Dendritic cell treated with granulocyte-macrophage colony-stimulating factor and Interleukin-4, amounts not matched to agents 40 ng/mL and 50 ng/mL, for 4 days (primary cell): ENCODE measurements at regions not wholly inside any gene's neighbourhood (a gene's known extent, or its start where the extent isn't known, plus 50 kb on each side); places are given as distances from the start of the nearest gene placed in this dataset.

Experiments
- H3K27ac Mint-ChIP-seq: one replicate; pipeline ENCODE4 v1.8.0; 2022; ENCODE audit warnings: mild to moderate bottlenecking, mixed read lengths
- H3K27me3 Mint-ChIP-seq: one replicate; pipeline ENCODE4 v1.8.0; 2022; ENCODE audit warnings: mild to moderate bottlenecking, mixed read lengths
- H3K36me3 Mint-ChIP-seq: one replicate; pipeline ENCODE4 v1.8.0; 2022; ENCODE audit warnings: low read depth, mixed read lengths
- H3K4me1 Mint-ChIP-seq: one replicate; pipeline ENCODE4 v1.8.0; 2022; ENCODE audit warnings: low read depth, mixed read lengths
- H3K4me3 Mint-ChIP-seq: one replicate; pipeline ENCODE4 v1.8.0; 2022; ENCODE audit warnings: mild to moderate bottlenecking, moderate library complexity, mixed read lengths
- H3K9me3 Mint-ChIP-seq: one replicate; pipeline ENCODE4 v1.8.0; 2022; ENCODE audit warnings: mixed read lengths
- intact Hi-C: fragments of 100-400 bp; cut with micrococcal nuclease; formaldehyde crosslinking; loops from one replicate; pipeline ENCODE4 v1.15.0; 2022

- intact Hi-C loops, result no loop called here
- Mint-ChIP-seq H3K27me3 (peaks cover 21% of the 10 kb centered on the region), H3K4me3 (no peak overlapping the region), H3K4me1 (peaks cover 24% of the 10 kb centered on the region), H3K36me3 (no peaks in the 10 kb centered on the region), H3K27ac (peak overlapping the region; percentile 5), H3K9me3 (no peaks in the 10 kb centered on the region)
Measured at GRCh38 chr20:50242548-50242862, 51.9 kb downstream of the CEBPB start.

GRCh38 chr20:50242863-50243609 is 52.4 kb downstream of the CEBPB start:
- intact Hi-C loops, result no loop called here
- no peaks in the 10 kb centered on the region for H3K9me3 Mint-ChIP-seq
- H3K27me3 Mint-ChIP-seq, result peaks cover 23% of the 10 kb centered on the region
- H3K27ac Mint-ChIP-seq, result peak overlapping the region; percentile 5
- H3K4me1 Mint-ChIP-seq, result peaks cover 24% of the 10 kb centered on the region
- H3K4me3 Mint-ChIP-seq, result no peak overlapping the region
- no peaks in the 10 kb centered on the region for H3K36me3 Mint-ChIP-seq

GRCh38 chr20:50243610-50244351 is 53.2 kb downstream of the CEBPB start:
- Mint-ChIP-seq H3K4me1 (peaks cover 25% of the 10 kb centered on the region), H3K4me3 (no peak overlapping the region), H3K27me3 (peaks cover 21% of the 10 kb centered on the region), H3K27ac (peak overlapping the region; percentile 5), H3K9me3 (no peaks in the 10 kb centered on the region), H3K36me3 (no peaks in the 10 kb centered on the region)
- intact Hi-C loops, result no loop called here

GRCh38 chr20:50244352-50245149 is 53.9 kb downstream of the CEBPB start:
- Mint-ChIP-seq H3K27ac (peak overlapping the region; percentile 5), H3K9me3 (no peaks in the 10 kb centered on the region), H3K4me3 (no peak overlapping the region), H3K36me3 (no peaks in the 10 kb centered on the region), H3K4me1 (peaks cover 29% of the 10 kb centered on the region), H3K27me3 (peaks cover 20% of the 10 kb centered on the region)
- intact Hi-C loops, result no loop called here

DNA sequence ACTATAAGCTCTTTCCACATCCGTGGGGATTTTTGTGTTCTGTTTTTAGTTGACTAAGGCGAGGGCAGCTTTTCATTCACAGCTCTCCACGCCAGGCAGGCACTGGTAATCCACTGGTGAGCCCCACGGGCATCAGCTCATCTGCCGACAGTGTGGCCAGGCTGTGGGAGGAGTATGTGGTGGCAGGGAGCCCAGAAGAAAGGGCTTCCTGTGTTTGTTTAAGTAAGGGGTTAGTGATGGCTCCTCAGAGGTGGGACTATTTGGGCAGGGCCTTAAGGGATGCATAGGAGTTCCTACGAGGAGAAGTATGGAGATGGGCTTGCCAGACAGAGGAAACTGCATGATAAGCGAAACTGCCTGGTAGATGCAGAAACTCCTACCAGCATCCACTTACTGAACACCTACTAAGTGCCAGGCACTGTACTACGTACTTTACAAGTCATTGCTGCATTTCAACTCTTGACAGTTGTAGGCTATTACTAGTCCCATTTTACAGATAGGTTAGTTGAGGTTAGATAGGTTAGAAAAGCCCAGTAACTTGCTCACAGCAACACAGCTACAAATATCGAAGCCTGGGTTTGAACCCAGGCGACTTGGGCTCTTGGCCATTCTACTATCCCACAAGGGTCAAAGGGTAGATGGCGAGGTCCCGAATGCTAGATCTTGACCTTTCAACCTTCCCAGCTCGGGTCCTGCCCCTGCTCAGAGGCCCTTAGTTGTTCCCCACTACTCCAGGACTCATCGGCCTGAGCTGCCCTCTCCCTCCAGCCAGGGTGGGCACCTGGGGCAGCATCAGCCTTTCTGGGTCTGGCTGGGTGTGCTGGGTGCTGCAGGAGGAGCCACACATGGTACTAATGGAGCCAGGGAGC is 55.1 kb downstream of the CEBPB start:
- Mint-ChIP-seq H3K36me3 (no peaks in the 10 kb centered on the region), H3K4me3 (no peak overlapping the region), H3K4me1 (peaks cover 29% of the 10 kb centered on the region), H3K9me3 (no peaks in the 10 kb centered on the region), H3K27me3 (peaks cover 15% of the 10 kb centered on the region), H3K27ac (peak overlapping the region; percentile 45)
- intact Hi-C loops, result no loop called here

GRCh38 chr20:50246367-50247195 is 56.0 kb downstream of the CEBPB start:
- intact Hi-C loops, result no loop called here
- Mint-ChIP-seq H3K27me3 (peaks cover 13% of the 10 kb centered on the region), H3K4me1 (peaks cover 35% of the 10 kb centered on the region), H3K36me3 (no peaks in the 10 kb centered on the region), H3K4me3 (no peak overlapping the region), H3K9me3 (no peaks in the 10 kb centered on the region), H3K27ac (peak overlapping the region; percentile 45)

DNA sequence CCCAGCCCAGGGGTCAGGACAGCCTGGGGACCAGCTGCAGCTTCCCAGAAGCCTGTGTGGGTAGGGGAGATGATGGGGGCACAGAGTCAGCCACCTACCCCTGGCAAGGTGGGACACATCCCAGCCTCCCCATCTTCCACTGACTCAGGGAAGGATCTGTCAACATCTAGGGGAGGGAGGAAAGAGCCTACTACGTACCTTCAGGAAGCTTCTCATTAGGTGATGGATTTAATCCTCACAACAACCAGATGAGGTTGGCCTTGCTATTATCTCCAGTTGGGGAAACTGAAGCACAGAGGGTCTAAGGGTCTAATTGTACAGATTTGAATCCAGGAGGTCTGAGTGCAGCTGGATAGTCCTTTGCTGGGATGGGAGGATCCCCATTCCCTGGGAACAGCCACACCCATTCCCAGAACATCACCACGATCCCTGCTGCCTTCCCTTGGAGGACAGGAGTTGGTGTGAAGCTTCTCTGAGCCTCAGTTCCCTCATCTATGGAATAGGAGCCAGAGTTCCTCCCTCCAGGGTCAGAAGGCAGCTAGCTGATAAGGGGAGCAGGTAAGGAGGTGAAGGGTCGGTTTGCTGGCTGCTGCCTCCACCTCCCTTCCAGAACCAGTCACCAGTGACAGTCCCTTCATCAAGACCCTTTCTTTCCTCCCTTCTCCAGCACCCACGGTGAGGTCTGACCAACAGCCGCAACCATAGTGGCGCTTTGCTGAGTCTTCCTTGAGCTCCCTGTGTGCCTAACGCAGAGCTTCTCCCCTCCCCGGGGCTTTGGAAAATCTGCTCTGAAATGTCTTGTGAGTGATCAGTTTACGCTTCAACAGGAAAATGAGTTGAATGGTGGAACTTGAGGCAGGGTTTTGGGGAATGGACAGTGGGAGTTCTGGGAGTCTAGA is 56.8 kb downstream of the CEBPB start:
- Mint-ChIP-seq H3K4me3 (no peak overlapping the region), H3K27me3 (peaks cover 10% of the 10 kb centered on the region), H3K4me1 (peaks cover 43% of the 10 kb centered on the region), H3K9me3 (no peaks in the 10 kb centered on the region), H3K36me3 (no peaks in the 10 kb centered on the region), H3K27ac (peak overlapping the region; percentile 14)
- intact Hi-C loops, result no loop called here

DNA sequence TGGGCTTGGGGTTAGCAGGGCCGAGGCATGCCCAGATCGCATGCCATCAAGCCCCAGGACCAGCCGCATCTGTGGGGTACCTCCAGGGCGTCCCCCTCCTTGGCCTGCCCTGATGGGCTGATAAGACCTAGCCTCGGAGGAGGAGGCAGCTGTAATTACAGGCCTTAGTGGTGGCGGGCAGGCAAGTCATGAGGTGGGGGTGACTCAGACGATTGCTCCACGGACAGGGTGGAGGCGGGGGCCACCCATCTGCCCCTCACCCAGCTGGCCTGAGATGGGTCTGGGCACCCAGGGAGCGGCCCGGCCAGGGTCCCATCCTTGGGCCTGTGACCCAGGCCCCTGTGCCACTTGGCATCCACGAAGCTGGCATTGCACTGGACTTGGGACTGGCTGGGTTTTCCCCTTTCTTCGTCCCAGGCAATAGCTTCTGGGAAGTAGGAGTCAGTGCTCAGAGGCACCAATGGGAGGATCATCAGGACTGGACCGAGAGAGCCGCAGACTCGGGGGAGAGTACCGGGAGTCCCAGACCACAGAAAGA is 57.5 kb downstream of the CEBPB start:
- Mint-ChIP-seq H3K9me3 (no peaks in the 10 kb centered on the region), H3K36me3 (no peaks in the 10 kb centered on the region), H3K4me1 (peaks cover 50% of the 10 kb centered on the region), H3K4me3 (no peak overlapping the region), H3K27me3 (peaks cover 7% of the 10 kb centered on the region), H3K27ac (peak overlapping the region; percentile 14)
- intact Hi-C loops, result no loop called here

DNA sequence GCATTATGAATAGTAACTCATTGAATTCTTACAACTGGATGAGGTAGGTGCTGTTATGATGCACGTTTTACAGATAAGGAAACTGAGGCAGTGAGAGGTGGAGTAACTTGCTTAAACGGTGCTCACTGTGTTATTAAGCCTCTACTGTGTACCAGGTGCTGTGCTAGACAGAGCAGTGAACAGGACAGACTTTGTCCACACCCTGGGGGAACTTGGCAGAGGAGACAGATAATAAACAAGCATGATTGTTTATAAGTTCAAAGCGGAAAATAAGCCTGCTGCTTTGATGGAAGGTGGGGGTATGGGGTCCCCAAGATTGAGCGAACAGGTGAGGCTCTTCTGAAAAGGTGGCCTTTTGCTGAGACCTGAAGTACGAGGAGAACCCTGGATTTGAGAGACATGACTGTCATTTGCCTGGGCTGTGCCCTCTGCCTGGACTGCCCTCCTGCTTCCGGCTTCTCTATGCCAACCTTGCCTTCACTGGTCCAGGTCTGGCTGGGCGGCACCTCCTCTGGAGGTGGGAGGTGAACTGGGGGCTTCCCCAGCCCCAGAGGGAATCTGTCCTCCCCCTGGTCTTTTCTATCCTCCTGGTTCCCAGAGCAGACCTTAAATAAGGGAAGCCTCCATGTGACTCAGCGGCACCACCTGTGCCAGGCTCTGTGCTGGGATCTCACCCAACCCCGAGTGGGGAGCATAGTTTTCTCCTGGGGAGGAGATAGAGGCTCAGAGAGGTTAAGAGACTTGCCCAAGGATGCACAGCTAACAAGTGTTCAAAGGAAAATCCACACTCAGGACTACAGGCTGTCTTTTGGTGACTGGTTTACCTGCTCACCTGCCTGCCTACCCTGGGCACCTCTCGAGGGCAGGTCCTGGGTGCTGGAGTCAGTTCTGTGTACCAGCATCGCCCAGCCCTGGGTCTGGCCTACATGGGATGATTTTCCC is 59.1 kb downstream of the CEBPB start:
- Mint-ChIP-seq H3K4me3 (no peak overlapping the region), H3K27ac (no peak overlapping the region), H3K36me3 (no peaks in the 10 kb centered on the region), H3K4me1 (peaks cover 52% of the 10 kb centered on the region), H3K27me3 (peaks cover 7% of the 10 kb centered on the region), H3K9me3 (no peaks in the 10 kb centered on the region)
- intact Hi-C loops, result no loop called here

DNA sequence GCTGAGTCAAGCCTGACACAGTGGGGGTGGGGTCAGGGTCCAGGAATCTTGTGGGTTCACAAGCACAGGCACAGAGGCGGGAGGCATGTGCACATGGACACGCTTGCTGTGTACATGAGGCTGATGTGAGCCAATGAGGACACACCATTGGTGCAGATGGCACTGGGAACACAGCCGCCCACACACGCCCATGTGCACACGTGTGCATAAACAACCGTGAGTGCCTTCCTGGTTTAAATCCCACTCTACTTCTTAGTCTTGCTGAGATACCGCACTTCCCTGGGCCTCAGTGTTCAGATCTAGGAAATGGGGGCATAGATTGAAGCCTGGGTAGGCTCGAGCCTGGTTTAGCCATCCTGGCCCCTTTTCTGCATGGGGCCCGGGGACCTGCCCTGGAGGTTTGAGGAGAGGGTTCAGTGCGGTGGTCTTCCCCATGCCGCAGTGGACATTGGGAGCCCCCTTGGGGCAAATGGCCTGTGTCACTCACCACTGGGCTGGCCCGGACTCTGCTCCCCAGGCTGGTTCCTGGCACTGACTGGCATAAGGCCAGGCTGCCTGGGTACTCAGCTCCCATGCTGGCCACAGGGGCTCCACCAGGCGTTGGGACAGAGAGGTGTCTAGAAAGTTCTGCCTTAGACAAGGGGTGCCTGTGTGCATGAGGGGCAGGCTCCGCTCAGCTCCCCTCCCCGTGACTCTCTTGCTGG is 60.2 kb downstream of the CEBPB start:
- Mint-ChIP-seq H3K27ac (no peak overlapping the region), H3K4me1 (peaks cover 47% of the 10 kb centered on the region), H3K9me3 (no peaks in the 10 kb centered on the region), H3K36me3 (no peaks in the 10 kb centered on the region), H3K27me3 (peaks cover 4% of the 10 kb centered on the region), H3K4me3 (no peak overlapping the region)
- intact Hi-C loops, result no loop called here

GRCh38 chr20:50251383-50251748 is 60.7 kb downstream of the CEBPB start:
- Mint-ChIP-seq H3K27ac (no peak overlapping the region), H3K4me1 (peaks cover 48% of the 10 kb centered on the region), H3K4me3 (no peak overlapping the region), H3K27me3 (peaks cover 2% of the 10 kb centered on the region), H3K9me3 (no peaks in the 10 kb centered on the region), H3K36me3 (no peaks in the 10 kb centered on the region)
- intact Hi-C loops, result no loop called here
